GM23338 (cell line): ENCODE measurements at regions not wholly inside any gene's neighbourhood (a gene's known extent, or its start where the extent isn't known, plus 50 kb on each side); places are given as distances from the start of the nearest gene placed in this dataset.

Experiments
- ATAC-seq: fragments of 200-7000 bp; cut with Tn5 transposase; 3 replicates; pipeline ENCODE4 v1.9.1; 2020
- DNase-seq: peaks from one replicate; pipeline ENCODE4 v3.0.0-alpha.2; 2015; ENCODE audit warnings: low spot score
- H2AFZ ChIP-seq: fragments of 200-600 bp; sonication (generic); 2 replicates; pipeline ENCODE4 v1.8.0; 2016; ENCODE audit warnings: antibody characterized with exemption, mild to moderate bottlenecking, moderate library complexity
- H3F3A ChIP-seq: fragments of 200-600 bp; sonication (generic); replicated peaks from 2 replicates; pipeline ENCODE4 v1.8.0; 2017; ENCODE audit warnings: antibody characterized with exemption, mixed run types, low read depth
- H3K27ac ChIP-seq: fragments of 200-600 bp; sonication (generic); 2 replicates; pipeline ENCODE4 v1.6.1; 2016; ENCODE audit warnings: low read depth
- H3K27me3 ChIP-seq: fragments of 200-600 bp; sonication (generic); 2 replicates; pipeline ENCODE4 v1.8.0; 2016; ENCODE audit warnings: mild to moderate bottlenecking, mixed run types, moderate library complexity; ENCODE audit not compliant: insufficient read depth
- H3K36me3 ChIP-seq: fragments of 200-600 bp; sonication (generic); 2 replicates; pipeline ENCODE4 v1.8.0; 2016; ENCODE audit warnings: mild to moderate bottlenecking; ENCODE audit not compliant: insufficient read depth
- H3K4me1 ChIP-seq: fragments of 200-600 bp; sonication (generic); 2 replicates; pipeline ENCODE4 v1.8.0; 2016; ENCODE audit warnings: mild to moderate bottlenecking, moderate library complexity; ENCODE audit not compliant: insufficient read depth
- H3K4me2 ChIP-seq: fragments of 200-600 bp; sonication (generic); 2 replicates; pipeline ENCODE4 v1.7.1; 2017; ENCODE audit warnings: mixed run types
- H3K4me3 ChIP-seq: fragments of 200-600 bp; sonication (generic); 2 replicates; pipeline ENCODE4 v1.6.1; 2016; ENCODE audit warnings: mixed run types
- H3K79me2 ChIP-seq: fragments of 200-600 bp; sonication (generic); replicated peaks from 2 replicates; pipeline ENCODE4 v1.8.0; 2017; ENCODE audit warnings: mild to moderate bottlenecking; ENCODE audit not compliant: insufficient read depth
- H3K9me2 ChIP-seq: fragments of 200-600 bp; sonication (generic); 2 replicates; pipeline ENCODE4 v1.8.0; 2017; ENCODE audit not compliant: insufficient read depth
- H4K20me1 ChIP-seq: fragments of 200-600 bp; sonication (generic); replicated peaks from 2 replicates; pipeline ENCODE4 v1.8.0; 2017; ENCODE audit warnings: mild to moderate bottlenecking; ENCODE audit not compliant: insufficient read depth
- H3K27ac Mint-ChIP-seq: 2 replicates; pipeline ENCODE4 v1.8.0; 2020; ENCODE audit warnings: inconsistent platforms, mild to moderate bottlenecking, moderate library complexity, mixed read lengths
- H3K27me3 Mint-ChIP-seq: 3 replicates; pipeline ENCODE4 v1.8.0; 2022; ENCODE audit warnings: low read depth, mild to moderate bottlenecking, moderate library complexity, mixed read lengths, inconsistent platforms; ENCODE audit not compliant: insufficient read depth, poor library complexity
- H3K36me3 Mint-ChIP-seq: 3 replicates; pipeline ENCODE4 v1.8.0; 2021; ENCODE audit warnings: low read depth, mild to moderate bottlenecking, inconsistent platforms, moderate library complexity, mixed read lengths
- H3K4me1 Mint-ChIP-seq: 3 replicates; pipeline ENCODE4 v1.8.0; 2020; ENCODE audit warnings: mild to moderate bottlenecking, inconsistent platforms, mixed read lengths
- H3K4me3 Mint-ChIP-seq: 3 replicates; pipeline ENCODE4 v1.8.0; 2021; ENCODE audit warnings: moderate library complexity, mild to moderate bottlenecking, inconsistent platforms, mixed read lengths
- H3K9me3 Mint-ChIP-seq: 3 replicates; pipeline ENCODE4 v1.8.0; 2020; ENCODE audit warnings: moderate library complexity, mild to moderate bottlenecking, inconsistent platforms, mixed read lengths
- EZH2 ChIP-seq: fragments of 200-600 bp; sonication (generic); IDR thresholded peaks from one replicate; pipeline ENCODE4 v1.8.0; 2017; ENCODE audit warnings: antibody characterized with exemption, mild to moderate bottlenecking, low read depth; ENCODE audit not compliant: unreplicated experiment
- EZH2phosphoT487 ChIP-seq: fragments of 200-600 bp; sonication (generic); IDR thresholded peaks from one replicate; pipeline ENCODE4 v1.8.1; 2018; ENCODE audit warnings: antibody characterized with exemption; ENCODE audit not compliant: unreplicated experiment
- JUNB ChIP-seq: IDR thresholded peaks from one replicate; pipeline ENCODE4 v1.6.1; 2016; ENCODE audit warnings: antibody characterized with exemption; ENCODE audit not compliant: unreplicated experiment
- NANOG ChIP-seq: IDR thresholded peaks from 2 replicates; pipeline ENCODE4 v1.6.1; 2016; ENCODE audit warnings: antibody characterized with exemption, borderline replicate concordance
- STAT1 ChIP-seq: IDR thresholded peaks from one replicate; pipeline ENCODE4 v1.6.1; 2016; ENCODE audit warnings: antibody characterized with exemption; ENCODE audit not compliant: unreplicated experiment
- TF ChIP-seq, protein P1 (sequence below): IDR thresholded peaks from one replicate; pipeline ENCODE4 v1.6.1; 2018; ENCODE audit warnings: antibody characterized with exemption; ENCODE audit not compliant: unreplicated experiment
- TF ChIP-seq, protein P2 (sequence below), 2 experiments: fragments of 200-600 bp in 1 of 2; sonication (generic) in 1 of 2; conservative IDR thresholded peaks; 2 replicates each; pipeline versions ENCODE4 v1.5.1 to v1.6.1; 2016 to 2017; ENCODE audit warnings: antibody characterized with exemption in 2 of 2, low read depth in 2 of 2, mild to moderate bottlenecking in 2 of 2, moderate library complexity in 1 of 2
- TF ChIP-seq, protein P3 (sequence below): IDR thresholded peaks from 2 replicates; pipeline ENCODE4 v1.6.1; 2016; ENCODE audit warnings: antibody characterized with exemption

DNA sequence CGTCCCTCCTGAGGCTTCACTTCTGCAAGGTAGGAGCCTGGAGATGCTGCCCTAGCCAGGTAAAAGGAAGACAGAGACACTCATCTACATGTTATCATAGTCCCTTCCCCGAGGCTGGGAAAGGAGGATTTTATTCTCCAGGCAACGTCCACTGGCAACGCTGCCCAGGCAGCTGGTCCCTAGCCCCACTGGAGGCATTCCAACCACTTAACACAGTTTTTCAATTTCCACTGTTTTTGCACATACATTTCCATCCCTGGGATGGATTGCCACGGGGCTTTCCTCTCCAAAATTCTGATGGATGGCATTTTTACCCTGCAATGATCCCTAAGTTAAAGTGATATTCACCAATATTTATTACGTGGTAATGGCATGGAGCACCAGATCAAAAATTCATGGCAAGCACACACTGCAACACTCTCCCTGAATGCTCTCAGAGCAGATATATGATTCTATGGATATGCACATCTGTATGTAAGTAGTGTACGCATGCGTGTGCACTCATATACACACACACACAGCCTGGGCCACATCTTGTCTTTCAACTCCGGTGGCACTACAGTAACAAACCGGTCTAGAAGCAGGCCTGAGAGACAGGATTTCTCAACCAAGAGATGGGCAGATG lies 322.3 kb upstream of the TSHZ3 start (continued):
- TF ChIP-seq, protein P1, sequence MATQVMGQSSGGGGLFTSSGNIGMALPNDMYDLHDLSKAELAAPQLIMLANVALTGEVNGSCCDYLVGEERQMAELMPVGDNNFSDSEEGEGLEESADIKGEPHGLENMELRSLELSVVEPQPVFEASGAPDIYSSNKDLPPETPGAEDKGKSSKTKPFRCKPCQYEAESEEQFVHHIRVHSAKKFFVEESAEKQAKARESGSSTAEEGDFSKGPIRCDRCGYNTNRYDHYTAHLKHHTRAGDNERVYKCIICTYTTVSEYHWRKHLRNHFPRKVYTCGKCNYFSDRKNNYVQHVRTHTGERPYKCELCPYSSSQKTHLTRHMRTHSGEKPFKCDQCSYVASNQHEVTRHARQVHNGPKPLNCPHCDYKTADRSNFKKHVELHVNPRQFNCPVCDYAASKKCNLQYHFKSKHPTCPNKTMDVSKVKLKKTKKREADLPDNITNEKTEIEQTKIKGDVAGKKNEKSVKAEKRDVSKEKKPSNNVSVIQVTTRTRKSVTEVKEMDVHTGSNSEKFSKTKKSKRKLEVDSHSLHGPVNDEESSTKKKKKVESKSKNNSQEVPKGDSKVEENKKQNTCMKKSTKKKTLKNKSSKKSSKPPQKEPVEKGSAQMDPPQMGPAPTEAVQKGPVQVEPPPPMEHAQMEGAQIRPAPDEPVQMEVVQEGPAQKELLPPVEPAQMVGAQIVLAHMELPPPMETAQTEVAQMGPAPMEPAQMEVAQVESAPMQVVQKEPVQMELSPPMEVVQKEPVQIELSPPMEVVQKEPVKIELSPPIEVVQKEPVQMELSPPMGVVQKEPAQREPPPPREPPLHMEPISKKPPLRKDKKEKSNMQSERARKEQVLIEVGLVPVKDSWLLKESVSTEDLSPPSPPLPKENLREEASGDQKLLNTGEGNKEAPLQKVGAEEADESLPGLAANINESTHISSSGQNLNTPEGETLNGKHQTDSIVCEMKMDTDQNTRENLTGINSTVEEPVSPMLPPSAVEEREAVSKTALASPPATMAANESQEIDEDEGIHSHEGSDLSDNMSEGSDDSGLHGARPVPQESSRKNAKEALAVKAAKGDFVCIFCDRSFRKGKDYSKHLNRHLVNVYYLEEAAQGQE: no peak
- TF ChIP-seq, protein P2, sequence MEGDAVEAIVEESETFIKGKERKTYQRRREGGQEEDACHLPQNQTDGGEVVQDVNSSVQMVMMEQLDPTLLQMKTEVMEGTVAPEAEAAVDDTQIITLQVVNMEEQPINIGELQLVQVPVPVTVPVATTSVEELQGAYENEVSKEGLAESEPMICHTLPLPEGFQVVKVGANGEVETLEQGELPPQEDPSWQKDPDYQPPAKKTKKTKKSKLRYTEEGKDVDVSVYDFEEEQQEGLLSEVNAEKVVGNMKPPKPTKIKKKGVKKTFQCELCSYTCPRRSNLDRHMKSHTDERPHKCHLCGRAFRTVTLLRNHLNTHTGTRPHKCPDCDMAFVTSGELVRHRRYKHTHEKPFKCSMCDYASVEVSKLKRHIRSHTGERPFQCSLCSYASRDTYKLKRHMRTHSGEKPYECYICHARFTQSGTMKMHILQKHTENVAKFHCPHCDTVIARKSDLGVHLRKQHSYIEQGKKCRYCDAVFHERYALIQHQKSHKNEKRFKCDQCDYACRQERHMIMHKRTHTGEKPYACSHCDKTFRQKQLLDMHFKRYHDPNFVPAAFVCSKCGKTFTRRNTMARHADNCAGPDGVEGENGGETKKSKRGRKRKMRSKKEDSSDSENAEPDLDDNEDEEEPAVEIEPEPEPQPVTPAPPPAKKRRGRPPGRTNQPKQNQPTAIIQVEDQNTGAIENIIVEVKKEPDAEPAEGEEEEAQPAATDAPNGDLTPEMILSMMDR (conservative IDR thresholded peaks at IDR 0.05; ENCODE audit: low read depth in 2 of 2): no peak
- TF ChIP-seq, protein P3, sequence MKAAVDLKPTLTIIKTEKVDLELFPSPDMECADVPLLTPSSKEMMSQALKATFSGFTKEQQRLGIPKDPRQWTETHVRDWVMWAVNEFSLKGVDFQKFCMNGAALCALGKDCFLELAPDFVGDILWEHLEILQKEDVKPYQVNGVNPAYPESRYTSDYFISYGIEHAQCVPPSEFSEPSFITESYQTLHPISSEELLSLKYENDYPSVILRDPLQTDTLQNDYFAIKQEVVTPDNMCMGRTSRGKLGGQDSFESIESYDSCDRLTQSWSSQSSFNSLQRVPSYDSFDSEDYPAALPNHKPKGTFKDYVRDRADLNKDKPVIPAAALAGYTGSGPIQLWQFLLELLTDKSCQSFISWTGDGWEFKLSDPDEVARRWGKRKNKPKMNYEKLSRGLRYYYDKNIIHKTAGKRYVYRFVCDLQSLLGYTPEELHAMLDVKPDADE: no peak
- no peak for TF ChIP-seq EZH2
- no peak for TF ChIP-seq STAT1
- TF ChIP-seq EZH2phosphoT487: no peak

DNA sequence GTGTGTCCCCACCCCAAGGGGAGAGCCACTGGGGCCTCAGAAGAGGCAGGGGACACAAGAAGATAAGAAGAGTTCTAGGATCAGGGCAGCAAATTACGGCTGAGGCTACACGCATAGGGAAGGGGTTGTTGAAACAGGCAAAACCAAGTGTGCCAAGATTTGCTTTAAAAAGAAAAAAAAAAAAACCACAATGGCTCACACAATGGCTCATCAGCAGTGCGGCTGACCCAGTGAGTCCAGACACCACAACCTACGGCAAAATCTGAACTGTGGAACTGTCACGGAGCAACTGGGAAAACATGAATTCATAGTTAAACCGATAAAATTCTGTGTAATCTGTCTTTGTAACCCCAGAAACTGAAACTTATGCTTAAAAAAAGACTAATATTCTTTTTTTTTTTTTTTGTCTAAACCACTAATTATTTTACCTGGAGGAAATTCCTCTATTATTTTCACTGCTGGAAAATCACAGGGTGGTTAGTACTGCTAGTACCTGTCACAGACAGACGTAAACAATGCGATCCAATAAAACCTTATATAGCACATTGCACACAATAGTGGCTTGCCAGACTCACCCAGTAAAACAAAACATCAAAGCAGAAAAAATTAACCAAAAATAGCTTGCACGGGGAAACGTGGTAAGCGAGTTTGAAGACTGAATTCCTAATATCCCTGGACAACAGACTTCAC lies 325.4 kb upstream of the TSHZ3 start:
- Mint-ChIP-seq H3K27ac (no peak overlapping the region), H3K4me1 (peaks cover 8% of the 10 kb centered on the region; the same call in 2 of the 3 replicates), H3K36me3 (no peaks in the 10 kb centered on the region), H3K4me3 (no peak overlapping the region), H3K27me3 (peaks cover 3% of the 10 kb centered on the region), H3K9me3 (no peaks in the 10 kb centered on the region; the same call in 2 of the 3 replicates)
- Histone ChIP-seq H3K4me2 (no peak overlapping the region), H3K36me3 (no peaks in the 10 kb centered on the region; the same call in 1 of the 2 replicates), H3K4me3 (no peak overlapping the region), H3K4me1 (no peaks in the 10 kb centered on the region), H3K79me2 (no peaks in the 10 kb centered on the region), H3F3A (no peaks in the 10 kb centered on the region), H3K27ac (no peak overlapping the region), H3K27me3 (no peaks in the 10 kb centered on the region), H4K20me1 (no peaks in the 10 kb centered on the region), H3K9me2 (no peaks in the 10 kb centered on the region), H2AFZ (no peak overlapping the region)
- no peak for ATAC-seq
- DNase-seq: no peak
- TF ChIP-seq NANOG (no peak), JUNB (no peak), EZH2 (no peak)
- TF ChIP-seq, protein P1: no peak
- TF ChIP-seq, protein P2 (conservative IDR thresholded peaks at IDR 0.05; ENCODE audit: low read depth in 2 of 2): no peak
